Activated effector memory CD4-positive, alpha-beta T cell treated with Interleukin-2 at 50 U/mL for 16 hours (primary cell): ENCODE measurements at regions not wholly inside any gene's neighbourhood (a gene's known extent, or its start where the extent isn't known, plus 50 kb on each side); places are given as distances from the start of the nearest gene placed in this dataset.

Experiments
- DNase-seq: peaks from one replicate; pipeline ENCODE4 v3.0.0-alpha.2; 2020

GRCh38 chr3:178244733-178245709 is 291.2 kb upstream of the KCNMB2 start:
- no peak for DNase-seq

- DNase-seq = no peak
Observed at GRCh38 chr3:178246004-178246403, 290.2 kb upstream of the KCNMB2 start.

GRCh38 chr3:178255315-178255714 is 280.9 kb upstream of the KCNMB2 start:
- no peak for DNase-seq

GRCh38 chr3:178257491-178257890 is 278.7 kb upstream of the KCNMB2 start:
- DNase-seq = no peak

GRCh38 chr3:178258121-178258520 is 278.1 kb upstream of the KCNMB2 start:
- DNase-seq = no peak

GRCh38 chr3:178259703-178260102 is 276.5 kb upstream of the KCNMB2 start:
- no peak for DNase-seq

- no peak for DNase-seq
Observed at GRCh38 chr3:178260887-178261565, 275.2 kb upstream of the KCNMB2 start.

GRCh38 chr3:178263236-178263916 is 272.9 kb upstream of the KCNMB2 start:
- no peak for DNase-seq

GRCh38 chr3:178267158-178267844 is 268.9 kb upstream of the KCNMB2 start:
- no peak for DNase-seq

GRCh38 chr3:178270838-178271237 is 265.4 kb upstream of the KCNMB2 start:
- DNase-seq = no peak

- no peak for DNase-seq
Observed at GRCh38 chr3:178271740-178272387, 264.4 kb upstream of the KCNMB2 start.

GRCh38 chr3:178272841-178273240 is 263.4 kb upstream of the KCNMB2 start:
- DNase-seq = no peak

GRCh38 chr3:178274711-178275110 is 261.5 kb upstream of the KCNMB2 start:
- no peak for DNase-seq

- no peak for DNase-seq
Observed at GRCh38 chr3:178275311-178275710, 260.9 kb upstream of the KCNMB2 start.

GRCh38 chr3:178275793-178276192 is 260.4 kb upstream of the KCNMB2 start:
- DNase-seq = no peak

- no peak for DNase-seq
Observed at GRCh38 chr3:178277605-178278004, 258.6 kb upstream of the KCNMB2 start.

- DNase-seq = no peak
Observed at GRCh38 chr3:178283561-178283960, 252.7 kb upstream of the KCNMB2 start.

- no peak for DNase-seq
Observed at GRCh38 chr3:178284181-178284580, 252.1 kb upstream of the KCNMB2 start.

GRCh38 chr3:178288074-178288473 is 248.2 kb upstream of the KCNMB2 start:
- DNase-seq = no peak

GRCh38 chr3:178289544-178290160 is 246.6 kb upstream of the KCNMB2 start:
- no peak for DNase-seq

- DNase-seq = no peak
Observed at GRCh38 chr3:178291574-178292370, 244.5 kb upstream of the KCNMB2 start.
